Spleen (tissue), 11 donors: ENCODE measurements at regions not wholly inside any gene's neighbourhood (a gene's known extent, or its start where the extent isn't known, plus 50 kb on each side); places are given as distances from the start of the nearest gene placed in this dataset.

ENCODE experiments used
- DNase-seq: peaks from one replicate; pipeline ENCODE4 v3.0.0-alpha.2; 2020
- H3K27ac ChIP-seq, 8 donors: fragments of 200-600 bp; sonication (generic) in 7 of 8; 1 replicate in 4 of 8; 2 replicates in 4 of 8; pipeline versions ENCODE4 v1.5.0 to v1.8.0; 2016 to 2021; ENCODE audit warnings: inconsistent platforms in 4 of 8, mild to moderate bottlenecking in 4 of 8, moderate library complexity in 1 of 8
- H3K27me3 ChIP-seq, 7 donors: fragments of 200-600 bp; sonication (generic) in 6 of 7; replicated peaks in 1 of 7; 1 replicate in 4 of 7; 2 replicates in 3 of 7; pipeline versions ENCODE4 v1.5.0 to v1.8.0; 2016 to 2021; ENCODE audit warnings: inconsistent platforms in 3 of 7, mild to moderate bottlenecking in 1 of 7
- H3K36me3 ChIP-seq, 6 donors: fragments of 200-600 bp; sonication (generic) in 5 of 6; 1 replicate in 4 of 6; 2 replicates in 2 of 6; pipeline versions ENCODE4 v1.5.0 to v1.8.0; 2016 to 2021; ENCODE audit warnings: inconsistent platforms in 2 of 6
- H3K4me1 ChIP-seq, 6 donors: fragments of 200-600 bp; sonication (generic) in 5 of 6; 1 replicate in 3 of 6; 2 replicates in 3 of 6; pipeline versions ENCODE4 v1.5.0 to v1.8.0; 2016 to 2021; ENCODE audit warnings: inconsistent platforms in 3 of 6
- H3K4me3 ChIP-seq, 8 donors: fragments of 200-600 bp; sonication (generic) in 7 of 8; 1 replicate in 4 of 8; 2 replicates in 4 of 8; pipeline versions ENCODE4 v1.5.0 to v1.8.0; 2016 to 2021; ENCODE audit warnings: inconsistent platforms in 4 of 8, mild to moderate bottlenecking in 4 of 8, moderate library complexity in 2 of 8
- H3K9me3 ChIP-seq, 8 donors: fragments of 200-600 bp; sonication (generic) in 7 of 8; 1 replicate in 4 of 8; 2 replicates in 4 of 8; pipeline versions ENCODE4 v1.5.0 to v1.8.0; 2016 to 2021; ENCODE audit warnings: inconsistent platforms in 4 of 8
- POLR2A ChIP-seq, 3 donors: fragments of 450-650 bp; IDR thresholded peaks; one replicate each; pipeline ENCODE4 v1.5.1; 2017; ENCODE audit warnings: antibody characterized with exemption in 3 of 3, mild to moderate bottlenecking in 1 of 3
- POLR2AphosphoS5 ChIP-seq, 3 donors: sonication (generic); formaldehyde crosslinking; IDR thresholded peaks; one replicate each; pipeline ENCODE4 v1.5.1; 2017; ENCODE audit warnings: antibody characterized with exemption in 3 of 3
- WGBS, 5 donors: extraction: QIAGEN DNeasy Blood & Tissue Kit in 3 of 5; methylation state at CpG; one replicate each; pipeline versions ENCODE4 v1.1.5 to v1.1.7; 2013 to 2018; 5-methylcytosine and 5-hydroxymethylcytosine counted together
- intact Hi-C: fragments of 100-400 bp; cut with DNase I; formaldehyde crosslinking; loops from one replicate; pipeline ENCODE4 v1.15.0; 2023; ENCODE audit warnings: low total_unique reads
- TF ChIP-seq, protein P1 (sequence below), 11 experiments: fragments of 200-600 bp in 7 of 11; fragments of 450-650 bp in 4 of 11; sonication (generic) in 4 of 11; IDR thresholded peaks in 8 of 11; conservative IDR thresholded peaks in 3 of 11; 1 replicate in 7 of 11; 2 replicates in 4 of 11; pipeline versions ENCODE4 v1.4.0 to v1.8.0; 2016 to 2021; ENCODE audit warnings: antibody characterized with exemption in 11 of 11, inconsistent platforms in 4 of 11, mild to moderate bottlenecking in 1 of 11
- donor health status: healthy with polysubstance abuse.
- donor health status: DM: no; HTN: no; CAD: no; lungs with moderate emphysema.
- donor health status: DM: no; HTN: no; CAD: no.
- donor health status: Bipolar disorder and iron deficiency.
- donor health status: healthy.
- donor health status: DM: no; HTN: no; CAD: no.
- donor health status: DM: yes; HTN: yes; CAD: no.

DNA sequence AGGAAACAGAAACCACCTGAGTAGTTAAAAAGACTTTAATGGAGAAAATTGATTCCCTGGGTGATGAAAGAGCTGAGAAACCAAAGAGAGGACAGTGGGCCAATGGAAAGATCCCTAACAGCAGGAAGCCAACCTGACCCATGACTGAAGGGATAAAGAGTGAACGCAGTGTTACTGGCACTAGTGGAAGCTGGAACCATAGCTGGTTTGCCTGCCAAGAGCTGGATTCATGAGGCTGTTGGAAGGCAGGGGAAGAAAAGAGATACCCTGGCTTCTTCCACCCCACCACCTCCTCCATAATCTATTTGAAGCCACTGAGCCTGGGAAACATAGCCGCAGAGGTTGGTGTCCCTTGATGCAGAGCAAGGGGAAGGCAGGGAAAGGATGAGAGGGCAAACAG lies 125.5 kb upstream of the PRKD1 start:
- Histone ChIP-seq H3K27me3 (no peaks in the 10 kb centered on the region), H3K36me3 (no peaks in the 10 kb centered on the region), H3K9me3 (peaks cover 0 to 5% (median 0%) of the 10 kb centered on the region in 8 donors), H3K27ac (no peak overlapping the region), H3K4me3 (no peak overlapping the region), H3K4me1 (no peaks in the 10 kb centered on the region)
- no peak for DNase-seq
- TF ChIP-seq POLR2AphosphoS5 (IDR thresholded peaks at IDR 0.05) (no peak), POLR2A (IDR thresholded peaks at IDR 0.05) (no peak)
- TF ChIP-seq, protein P1, sequence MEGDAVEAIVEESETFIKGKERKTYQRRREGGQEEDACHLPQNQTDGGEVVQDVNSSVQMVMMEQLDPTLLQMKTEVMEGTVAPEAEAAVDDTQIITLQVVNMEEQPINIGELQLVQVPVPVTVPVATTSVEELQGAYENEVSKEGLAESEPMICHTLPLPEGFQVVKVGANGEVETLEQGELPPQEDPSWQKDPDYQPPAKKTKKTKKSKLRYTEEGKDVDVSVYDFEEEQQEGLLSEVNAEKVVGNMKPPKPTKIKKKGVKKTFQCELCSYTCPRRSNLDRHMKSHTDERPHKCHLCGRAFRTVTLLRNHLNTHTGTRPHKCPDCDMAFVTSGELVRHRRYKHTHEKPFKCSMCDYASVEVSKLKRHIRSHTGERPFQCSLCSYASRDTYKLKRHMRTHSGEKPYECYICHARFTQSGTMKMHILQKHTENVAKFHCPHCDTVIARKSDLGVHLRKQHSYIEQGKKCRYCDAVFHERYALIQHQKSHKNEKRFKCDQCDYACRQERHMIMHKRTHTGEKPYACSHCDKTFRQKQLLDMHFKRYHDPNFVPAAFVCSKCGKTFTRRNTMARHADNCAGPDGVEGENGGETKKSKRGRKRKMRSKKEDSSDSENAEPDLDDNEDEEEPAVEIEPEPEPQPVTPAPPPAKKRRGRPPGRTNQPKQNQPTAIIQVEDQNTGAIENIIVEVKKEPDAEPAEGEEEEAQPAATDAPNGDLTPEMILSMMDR (IDR thresholded peaks at IDR 0.05 in 8 of 11, conservative IDR thresholded peaks at IDR 0.05 in 3 of 11), result no peak
- 87 to 96% (median 91%) methylated on average over 2 of the region's 2 CpGs for WGBS, 5 donors
- intact Hi-C loops, result no loop called here

DNA sequence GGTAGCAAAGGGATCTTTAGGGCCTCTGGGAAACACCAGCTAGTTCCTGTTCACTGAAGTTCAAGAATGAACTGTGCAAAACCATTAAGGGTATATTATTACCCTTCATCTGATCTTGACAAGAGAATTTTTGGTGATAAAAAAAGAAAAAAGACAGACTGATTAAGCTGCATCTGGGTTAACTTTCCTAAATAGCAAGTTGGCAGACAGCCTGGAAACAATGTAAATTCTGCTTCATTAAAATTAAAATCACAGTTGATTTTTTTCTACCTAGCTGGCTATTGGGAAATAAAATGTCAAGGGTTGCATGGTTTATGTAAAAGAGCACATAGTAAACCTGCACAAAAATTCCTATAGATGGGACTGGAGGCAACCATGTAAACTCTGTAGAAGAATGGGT lies 126.6 kb upstream of the PRKD1 start:
- H3K27ac ChIP-seq, result no peak overlapping the region
- intact Hi-C loops, result no loop called here
- no peak for DNase-seq
- H3K27me3 ChIP-seq, result no peaks in the 10 kb centered on the region
- peaks cover 0 to 5% (median 0%) of the 10 kb centered on the region in 8 donors for H3K9me3 ChIP-seq
- H3K36me3 ChIP-seq, result no peaks in the 10 kb centered on the region
- H3K4me3 ChIP-seq, result no peak overlapping the region
- TF ChIP-seq, protein P1 (IDR thresholded peaks at IDR 0.05 in 8 of 11, conservative IDR thresholded peaks at IDR 0.05 in 3 of 11), result no peak
- TF ChIP-seq POLR2AphosphoS5 (IDR thresholded peaks at IDR 0.05) (no peak), POLR2A (IDR thresholded peaks at IDR 0.05) (no peak)
- H3K4me1 ChIP-seq, result no peaks in the 10 kb centered on the region

DNA sequence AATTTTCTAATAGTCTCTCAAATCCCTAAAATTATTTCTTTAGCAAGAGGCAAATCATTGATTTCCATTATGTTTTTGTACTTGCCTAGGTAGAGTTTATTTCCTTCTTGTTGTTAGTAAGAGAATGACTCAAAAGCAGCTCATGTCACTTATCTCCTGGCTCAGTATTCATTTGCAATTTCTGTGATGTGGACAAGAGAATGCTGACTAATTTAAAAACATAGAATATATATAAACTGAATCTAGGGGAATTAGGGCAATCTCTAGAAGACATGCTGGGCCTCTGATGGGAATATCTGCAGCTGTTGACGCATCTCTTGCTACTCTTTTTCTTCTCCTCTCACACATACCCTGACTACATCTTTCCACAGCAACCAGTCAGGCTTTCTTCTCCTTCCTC lies 130.8 kb upstream of the PRKD1 start:
- WGBS, 5 donors, result 77 to 95% (median 89%) methylated on average over 1 of the region's 1 CpG
- Histone ChIP-seq H3K27me3 (no peaks in the 10 kb centered on the region), H3K27ac (no peak overlapping the region), H3K9me3 (no peaks in the 10 kb centered on the region), H3K36me3 (no peaks in the 10 kb centered on the region), H3K4me3 (no peak overlapping the region), H3K4me1 (no peaks in the 10 kb centered on the region)
- intact Hi-C loops, result no loop called here
- TF ChIP-seq, protein P1 (IDR thresholded peaks at IDR 0.05 in 8 of 11, conservative IDR thresholded peaks at IDR 0.05 in 3 of 11), result no peak
- TF ChIP-seq POLR2AphosphoS5 (IDR thresholded peaks at IDR 0.05) (no peak), POLR2A (IDR thresholded peaks at IDR 0.05) (no peak)
- DNase-seq, result no peak

DNA sequence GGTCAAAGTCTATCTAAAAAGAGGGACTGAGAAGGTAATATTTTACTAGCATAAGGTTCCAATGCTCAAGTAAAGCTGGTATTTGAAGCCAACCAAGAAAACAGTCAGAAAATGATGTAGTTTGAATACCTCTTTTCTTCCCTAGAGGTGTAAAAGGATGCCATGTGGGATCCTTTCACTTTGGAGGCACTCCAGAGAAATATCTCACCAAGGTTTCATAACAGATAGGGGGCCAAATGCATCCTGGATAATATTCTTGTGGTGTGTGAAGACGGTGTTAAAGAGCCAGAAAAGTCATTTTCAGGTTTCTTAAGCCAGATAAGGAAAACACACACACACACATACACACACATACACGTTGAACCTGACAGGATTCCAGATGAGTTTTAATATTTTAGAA lies 136.1 kb upstream of the PRKD1 start:
- intact Hi-C loops, result no loop called here
- peaks cover 0 to 5% (median 0%) of the 10 kb centered on the region in 8 donors for H3K9me3 ChIP-seq
- H3K36me3 ChIP-seq, result no peaks in the 10 kb centered on the region

More for the DNA sequence above, 136.1 kb upstream of the PRKD1 start:
- TF ChIP-seq, protein P1 (IDR thresholded peaks at IDR 0.05 in 8 of 11, conservative IDR thresholded peaks at IDR 0.05 in 3 of 11), result no peak
- TF ChIP-seq POLR2A (IDR thresholded peaks at IDR 0.05) (no peak), POLR2AphosphoS5 (IDR thresholded peaks at IDR 0.05) (no peak)
- no peaks in the 10 kb centered on the region for H3K4me1 ChIP-seq
- no peak for DNase-seq
- H3K4me3 ChIP-seq, result no peak overlapping the region
- WGBS, 5 donors, result 48 to 59% (median 56%) methylated on average over 2 of the region's 2 CpGs
- no peak overlapping the region for H3K27ac ChIP-seq
- H3K27me3 ChIP-seq, result no peaks in the 10 kb centered on the region
